T-helper 2 cell treated with Interferon-gamma antibody and Interleukin-4, amounts not matched to agents 5 μg/mL and 100 μg/mL, for 36 hours (primary cell): ENCODE measurements at regions not wholly inside any gene's neighbourhood (a gene's known extent, or its start where the extent isn't known, plus 50 kb on each side); places are given as distances from the start of the nearest gene placed in this dataset.
"Not testable (repeated sequence)": the region's sequence is repeated elsewhere in the genome, so short reads cannot be mapped to it uniquely, and the experiment has no call there.

Experiments
- DNase-seq: peaks from one replicate; pipeline ENCODE4 v3.0.0; 2021; ENCODE audit warnings: low spot score
- H3K27ac Mint-ChIP-seq: one replicate; pipeline ENCODE4 v1.8.0; 2021; ENCODE audit warnings: mild to moderate bottlenecking, mixed read lengths
- H3K27me3 Mint-ChIP-seq: one replicate; pipeline ENCODE4 v1.8.0; 2021; ENCODE audit warnings: low read depth, mixed read lengths
- H3K36me3 Mint-ChIP-seq: one replicate; pipeline ENCODE4 v1.8.0; 2021; ENCODE audit warnings: low read depth, mixed read lengths
- H3K4me1 Mint-ChIP-seq: one replicate; pipeline ENCODE4 v1.8.0; 2021; ENCODE audit warnings: low read depth, mixed read lengths
- H3K4me3 Mint-ChIP-seq: one replicate; pipeline ENCODE4 v1.8.0; 2022; ENCODE audit warnings: mild to moderate bottlenecking, moderate library complexity, mixed read lengths
- H3K9me3 Mint-ChIP-seq: one replicate; pipeline ENCODE4 v1.8.0; 2021; ENCODE audit warnings: mixed read lengths

DNA sequence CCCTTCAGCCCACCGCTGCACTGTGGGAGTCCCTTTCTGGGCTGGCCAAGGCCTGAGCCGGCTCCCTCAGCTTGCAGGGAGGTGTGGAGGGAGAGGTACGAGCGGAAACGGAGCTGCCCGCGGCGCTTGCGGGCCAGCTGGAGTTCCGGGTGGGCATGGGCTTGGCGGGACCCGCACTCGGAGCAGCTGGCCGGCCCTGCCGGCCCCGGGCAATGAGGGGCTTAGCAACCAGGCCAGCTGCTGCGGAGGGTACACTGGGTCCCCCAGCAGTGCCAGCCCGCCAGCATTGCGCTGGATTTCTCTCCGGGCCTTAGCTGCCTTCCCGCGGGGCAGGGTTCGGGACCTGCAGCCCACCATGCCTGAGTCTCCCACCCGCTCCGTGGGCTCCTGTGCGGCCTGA is 620.6 kb downstream of the SLITRK5 start:
- not testable (repeated sequence) for DNase-seq, H3K27ac Mint-ChIP-seq, H3K4me3 Mint-ChIP-seq, H3K36me3 Mint-ChIP-seq, H3K27me3 Mint-ChIP-seq, H3K4me1 Mint-ChIP-seq
- H3K9me3 Mint-ChIP-seq = peaks cover 24% of the 10 kb centered on the region

DNA sequence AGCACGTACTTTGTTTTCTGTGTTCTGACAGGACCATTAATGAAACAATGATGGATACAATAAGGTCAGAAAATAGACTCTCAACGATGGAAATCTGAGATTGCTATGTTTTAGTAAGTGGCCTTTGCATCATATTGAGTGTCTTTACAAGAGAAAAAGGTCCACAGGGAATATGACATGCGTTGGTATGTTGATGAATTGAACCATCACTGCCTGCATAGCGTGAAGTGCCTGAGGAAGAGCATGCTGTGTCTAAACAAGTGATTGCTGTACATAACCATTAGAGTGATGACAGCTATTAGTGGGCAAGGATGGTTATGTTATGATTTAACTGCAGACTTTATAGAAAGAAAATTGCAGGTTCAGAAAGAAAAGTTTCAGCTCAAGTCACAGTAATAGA is 623.2 kb downstream of the SLITRK5 start:
- H3K4me1 Mint-ChIP-seq = no peaks in the 10 kb centered on the region
- H3K9me3 Mint-ChIP-seq = peaks cover 20% of the 10 kb centered on the region
- DNase-seq = no peak
- H3K36me3 Mint-ChIP-seq = no peaks in the 10 kb centered on the region
- no peak overlapping the region for H3K4me3 Mint-ChIP-seq
- H3K27me3 Mint-ChIP-seq = no peaks in the 10 kb centered on the region
- H3K27ac Mint-ChIP-seq = no peak overlapping the region

GRCh38 chr13:88303157-88303556 is 632.0 kb downstream of the SLITRK5 start:
- H3K4me1 Mint-ChIP-seq = no peaks in the 10 kb centered on the region
- H3K36me3 Mint-ChIP-seq = no peaks in the 10 kb centered on the region
- H3K27ac Mint-ChIP-seq = no peak overlapping the region
- H3K27me3 Mint-ChIP-seq = no peaks in the 10 kb centered on the region
- peaks cover 17% of the 10 kb centered on the region for H3K9me3 Mint-ChIP-seq
- no peak for DNase-seq
- H3K4me3 Mint-ChIP-seq = no peak overlapping the region

- no peak overlapping the region for H3K27ac Mint-ChIP-seq
- no peaks in the 10 kb centered on the region for H3K36me3 Mint-ChIP-seq
- no peak overlapping the region for H3K4me3 Mint-ChIP-seq
- H3K9me3 Mint-ChIP-seq = peaks cover 17% of the 10 kb centered on the region
- H3K4me1 Mint-ChIP-seq = no peaks in the 10 kb centered on the region
- DNase-seq = no peak
- no peaks in the 10 kb centered on the region for H3K27me3 Mint-ChIP-seq
These were observed 632.4 kb downstream of the SLITRK5 start for GRCh38 chr13:88303605-88304004.

- Mint-ChIP-seq H3K4me1 (no peaks in the 10 kb centered on the region), H3K4me3 (no peak overlapping the region)
These were observed 643.3 kb downstream of the SLITRK5 start for GRCh38 chr13:88314496-88314895.

GRCh38 chr13:88329066-88329465 is 657.9 kb downstream of the SLITRK5 start:
- Mint-ChIP-seq H3K4me3 (no peak overlapping the region), H3K27ac (no peak overlapping the region), H3K9me3 (peaks cover 21% of the 10 kb centered on the region), H3K27me3 (no peaks in the 10 kb centered on the region), H3K4me1 (no peaks in the 10 kb centered on the region), H3K36me3 (no peaks in the 10 kb centered on the region)
- DNase-seq = no peak

More at GRCh38 chr13:88314496-88314895, 643.3 kb downstream of the SLITRK5 start:
- no peak for DNase-seq
- no peak overlapping the region for H3K27ac Mint-ChIP-seq
- no peaks in the 10 kb centered on the region for H3K27me3 Mint-ChIP-seq
- H3K36me3 Mint-ChIP-seq = no peaks in the 10 kb centered on the region
- peaks cover 17% of the 10 kb centered on the region for H3K9me3 Mint-ChIP-seq

DNA sequence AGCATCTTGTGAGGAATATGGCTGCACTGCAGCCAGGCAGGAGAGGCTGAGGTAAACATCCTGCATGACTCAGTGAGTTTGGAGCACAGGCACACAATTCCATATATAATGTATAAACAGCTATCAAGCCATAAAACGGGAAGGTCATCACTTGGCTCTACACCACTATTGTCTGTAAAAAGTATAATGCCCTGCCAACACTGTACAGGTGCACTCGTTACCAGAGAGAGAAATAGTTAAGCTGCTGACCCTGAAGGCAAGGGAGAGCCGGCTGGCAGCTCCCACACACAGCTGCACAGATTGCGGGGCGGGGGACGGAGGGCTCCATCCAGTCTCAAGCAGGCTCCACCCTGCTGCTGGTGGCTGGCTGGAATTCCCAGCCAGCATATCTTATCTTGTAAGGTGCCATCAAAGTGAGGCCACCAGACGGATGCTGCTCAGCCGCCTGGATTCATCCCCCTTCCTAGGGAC is 668.1 kb downstream of the SLITRK5 start:
- H3K27ac Mint-ChIP-seq = no peak overlapping the region
- H3K27me3 Mint-ChIP-seq = no peaks in the 10 kb centered on the region
- H3K4me1 Mint-ChIP-seq = no peaks in the 10 kb centered on the region
- H3K4me3 Mint-ChIP-seq = no peak overlapping the region
- no peak for DNase-seq
- H3K9me3 Mint-ChIP-seq = peaks cover 52% of the 10 kb centered on the region
- H3K36me3 Mint-ChIP-seq = no peaks in the 10 kb centered on the region

DNA sequence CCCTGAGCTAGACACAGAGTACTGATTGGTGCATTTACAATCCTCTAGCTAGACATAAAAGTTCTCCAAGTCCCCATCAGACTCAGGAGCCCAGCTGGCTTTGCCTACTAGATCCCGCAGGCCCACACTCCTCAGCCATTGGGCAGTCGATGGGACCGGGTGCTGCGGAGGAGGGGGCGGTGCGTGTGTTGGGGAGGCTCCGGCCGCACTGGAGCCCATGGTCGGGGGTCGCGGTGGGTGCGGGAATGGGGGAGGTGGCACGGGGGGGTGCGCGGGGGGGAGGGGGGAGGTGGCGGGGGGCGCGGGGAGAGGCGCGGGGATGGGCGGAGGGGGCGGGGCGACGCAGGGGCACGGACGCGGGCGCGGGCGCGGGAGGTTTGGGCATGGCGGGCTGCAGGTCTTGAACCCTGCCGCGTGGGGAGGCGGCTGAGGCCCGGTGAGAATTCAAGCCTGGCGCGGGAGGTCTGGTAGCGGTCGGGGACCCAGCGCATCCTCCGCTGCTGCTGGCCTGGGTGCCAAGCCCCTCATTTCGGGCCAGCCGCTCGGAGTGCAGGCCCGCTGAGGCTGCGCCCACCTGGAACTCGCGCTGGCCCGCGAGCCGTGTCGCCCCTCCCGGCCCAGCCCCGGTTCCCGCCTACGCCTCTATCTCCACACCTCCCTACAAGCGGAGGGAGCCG is 674.1 kb downstream of the SLITRK5 start:
- no peaks in the 10 kb centered on the region for H3K27me3 Mint-ChIP-seq
- peaks cover 38% of the 10 kb centered on the region for H3K9me3 Mint-ChIP-seq
- H3K36me3 Mint-ChIP-seq = no peaks in the 10 kb centered on the region
- DNase-seq = no peak
- no peak overlapping the region for H3K4me3 Mint-ChIP-seq
- no peak overlapping the region for H3K27ac Mint-ChIP-seq
- H3K4me1 Mint-ChIP-seq = no peaks in the 10 kb centered on the region

DNA sequence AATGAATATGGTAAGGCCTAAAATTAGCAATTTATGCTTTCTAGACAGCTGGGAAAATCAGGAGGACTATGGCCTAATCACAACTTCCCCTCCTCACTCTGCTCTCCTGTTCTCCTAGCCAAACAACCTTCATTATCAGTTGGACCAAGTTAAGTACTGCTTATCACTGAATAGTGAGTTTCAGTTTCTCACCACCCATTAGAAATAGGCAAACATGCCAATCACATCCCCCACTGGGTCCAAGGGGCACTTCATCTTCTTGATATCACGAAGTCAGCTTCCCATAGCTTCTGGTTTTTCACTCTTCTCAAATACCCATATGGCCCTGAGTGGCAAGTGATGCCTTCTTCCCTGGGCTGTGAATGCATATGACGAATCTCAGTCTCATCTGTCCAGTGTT is 689.6 kb downstream of the SLITRK5 start:
- Mint-ChIP-seq H3K36me3 (no peaks in the 10 kb centered on the region), H3K9me3 (peaks cover 22% of the 10 kb centered on the region), H3K4me3 (no peak overlapping the region), H3K27me3 (no peaks in the 10 kb centered on the region), H3K27ac (no peak overlapping the region), H3K4me1 (no peaks in the 10 kb centered on the region)
- DNase-seq = no peak

GRCh38 chr13:88369866-88370265 is 698.7 kb downstream of the SLITRK5 start:
- Mint-ChIP-seq H3K4me1 (no peaks in the 10 kb centered on the region), H3K27ac (no peak overlapping the region), H3K36me3 (no peaks in the 10 kb centered on the region), H3K27me3 (no peaks in the 10 kb centered on the region), H3K4me3 (no peak overlapping the region), H3K9me3 (no peaks in the 10 kb centered on the region)
- DNase-seq = no peak

DNA sequence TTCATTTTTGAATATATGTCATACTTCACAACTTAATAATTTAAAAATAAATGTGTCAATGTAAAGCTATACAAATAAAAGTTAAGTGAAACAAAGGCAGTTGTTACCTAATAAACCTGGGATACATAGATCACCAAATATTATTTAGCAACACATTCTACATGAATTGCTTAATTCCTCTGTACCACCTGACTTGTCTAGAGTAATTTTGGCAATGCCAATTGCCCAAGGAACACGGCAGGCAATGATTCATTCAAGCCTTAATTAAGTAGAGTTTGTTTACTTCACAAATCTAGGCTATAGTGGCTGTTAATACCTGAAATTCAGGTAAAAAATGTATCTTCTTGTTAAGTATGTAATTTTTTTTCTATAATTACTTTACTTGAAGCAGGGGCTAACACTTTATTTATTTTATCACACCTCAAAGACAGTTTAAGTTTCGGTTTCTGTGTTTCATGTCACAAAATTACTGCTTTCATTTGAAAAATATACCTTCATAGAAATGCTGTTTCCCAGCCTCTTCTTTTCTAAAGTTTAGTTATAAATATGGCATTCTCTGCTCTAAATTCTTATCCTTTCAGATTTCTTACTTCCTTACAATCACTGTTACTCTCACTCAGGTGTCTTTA is 705.7 kb downstream of the SLITRK5 start:
- no peak overlapping the region for H3K4me3 Mint-ChIP-seq
- no peaks in the 10 kb centered on the region for H3K27me3 Mint-ChIP-seq
- no peaks in the 10 kb centered on the region for H3K36me3 Mint-ChIP-seq
- no peak for DNase-seq
- no peaks in the 10 kb centered on the region for H3K4me1 Mint-ChIP-seq
- H3K9me3 Mint-ChIP-seq = peaks cover 13% of the 10 kb centered on the region
- no peak overlapping the region for H3K27ac Mint-ChIP-seq

DNA sequence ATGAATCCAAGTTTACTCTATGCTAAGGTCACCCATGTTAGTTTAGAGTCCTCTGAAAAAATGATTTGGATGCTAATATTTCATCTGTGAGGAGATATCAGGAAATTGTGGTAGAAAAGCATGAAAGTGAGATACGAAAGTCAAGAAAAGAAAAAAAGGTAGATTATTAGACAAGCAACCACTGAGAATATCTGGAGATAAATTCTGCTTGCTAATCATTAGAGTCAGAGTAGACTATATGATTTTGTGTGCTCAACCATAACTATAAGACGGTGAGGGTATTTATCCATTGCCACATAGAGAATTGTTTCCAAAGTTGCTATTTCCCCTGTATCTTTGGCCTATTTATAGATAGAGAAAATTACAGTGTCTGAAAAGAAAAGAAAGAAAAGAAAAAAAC is 706.7 kb downstream of the SLITRK5 start:
- H3K36me3 Mint-ChIP-seq = no peaks in the 10 kb centered on the region
- no peak overlapping the region for H3K4me3 Mint-ChIP-seq
- no peaks in the 10 kb centered on the region for H3K27me3 Mint-ChIP-seq
- peaks cover 13% of the 10 kb centered on the region for H3K9me3 Mint-ChIP-seq
- H3K27ac Mint-ChIP-seq = no peak overlapping the region
- no peak for DNase-seq
- no peaks in the 10 kb centered on the region for H3K4me1 Mint-ChIP-seq

- no peaks in the 10 kb centered on the region for H3K4me1 Mint-ChIP-seq
- no peak for DNase-seq
- no peak overlapping the region for H3K27ac Mint-ChIP-seq
- peaks cover 21% of the 10 kb centered on the region for H3K9me3 Mint-ChIP-seq
- H3K27me3 Mint-ChIP-seq = no peaks in the 10 kb centered on the region
- no peaks in the 10 kb centered on the region for H3K36me3 Mint-ChIP-seq
- H3K4me3 Mint-ChIP-seq = no peak overlapping the region
These were observed 713.4 kb downstream of the SLITRK5 start for GRCh38 chr13:88384542-88384941.

GRCh38 chr13:88395804-88396203 is 724.6 kb downstream of the SLITRK5 start:
- Mint-ChIP-seq H3K4me1 (no peaks in the 10 kb centered on the region), H3K27ac (no peak overlapping the region), H3K4me3 (no peak overlapping the region), H3K27me3 (no peaks in the 10 kb centered on the region), H3K36me3 (no peaks in the 10 kb centered on the region), H3K9me3 (peaks cover 21% of the 10 kb centered on the region)
- DNase-seq = no peak

DNA sequence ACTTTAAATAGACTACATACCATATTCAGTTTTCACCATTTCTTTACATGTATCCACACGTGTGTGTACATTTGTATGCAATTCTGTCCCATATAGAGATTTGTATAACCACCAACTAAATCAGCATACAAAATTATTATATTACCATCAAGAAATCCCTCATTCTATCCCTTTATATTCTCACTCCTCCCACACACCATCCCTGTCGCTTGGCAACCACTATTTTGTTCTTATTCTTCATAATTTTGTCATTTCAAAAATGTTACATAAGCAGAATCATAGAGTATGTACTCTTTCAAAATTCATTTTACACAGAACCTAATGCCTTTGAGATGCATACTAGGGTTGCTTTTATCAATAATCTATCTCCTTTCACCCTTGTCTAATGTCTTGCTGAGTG is 740.5 kb downstream of the SLITRK5 start:
- no peaks in the 10 kb centered on the region for H3K36me3 Mint-ChIP-seq
- no peaks in the 10 kb centered on the region for H3K4me1 Mint-ChIP-seq
- H3K27ac Mint-ChIP-seq = no peak overlapping the region
- no peak for DNase-seq
- H3K27me3 Mint-ChIP-seq = no peaks in the 10 kb centered on the region
- no peak overlapping the region for H3K4me3 Mint-ChIP-seq
- peaks cover 23% of the 10 kb centered on the region for H3K9me3 Mint-ChIP-seq
